Stimulated activated CD4-positive, alpha-beta T cell treated with anti-CD3 and anti-CD28 coated beads, Interleukin-1b, Interleukin-23, amount 100 ng/mL, for 48 hours (primary cell): ENCODE measurements at regions not wholly inside any gene's neighbourhood (a gene's known extent, or its start where the extent isn't known, plus 50 kb on each side); places are given as distances from the start of the nearest gene placed in this dataset.
"Not testable (repeated sequence)": the region's sequence is repeated elsewhere in the genome, so short reads cannot be mapped to it uniquely, and the experiment has no call there.

ENCODE experiments used
- DNase-seq: peaks from one replicate; pipeline ENCODE4 v3.0.0-alpha.2; 2020

DNA sequence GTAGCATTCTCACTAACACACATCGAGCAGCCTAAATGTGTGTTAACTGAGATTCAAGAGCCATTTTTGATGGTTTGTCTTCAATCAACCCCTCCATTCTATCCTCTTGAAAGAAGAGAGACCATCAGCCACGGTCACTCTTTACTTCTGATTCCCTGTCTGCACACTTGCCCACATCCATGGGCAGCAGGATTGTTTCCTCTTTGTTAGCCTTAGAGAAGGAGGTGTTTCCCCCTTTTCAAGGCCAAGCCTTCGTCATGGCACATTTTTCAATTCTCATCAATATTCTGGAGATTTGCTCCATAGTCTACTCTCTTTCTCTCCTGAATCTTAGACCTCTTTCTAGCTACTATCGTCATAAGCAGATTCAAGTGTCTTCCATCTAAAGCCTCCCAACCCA is 522.4 kb upstream of the NAALADL2 start:
- no peak for DNase-seq

DNA sequence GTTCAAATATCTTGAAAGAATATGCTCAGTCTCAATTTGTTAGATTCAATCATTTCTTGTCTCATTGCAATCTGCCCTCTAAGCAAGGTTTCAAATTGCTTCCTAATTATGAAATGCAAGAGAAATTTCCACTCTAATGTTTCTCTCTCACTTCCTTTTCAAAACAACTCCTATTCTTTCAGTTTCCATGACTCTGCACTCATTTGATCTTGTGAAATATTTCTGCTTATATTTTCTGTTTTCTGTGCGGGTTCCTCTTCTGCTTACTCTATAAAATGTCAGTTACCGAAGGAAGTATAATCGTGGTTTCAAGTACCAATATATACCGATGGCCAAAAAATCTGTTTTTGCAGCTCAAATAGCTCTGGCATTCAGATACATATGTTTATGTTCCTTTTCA is 521.9 kb upstream of the NAALADL2 start:
- DNase-seq: no peak

DNA sequence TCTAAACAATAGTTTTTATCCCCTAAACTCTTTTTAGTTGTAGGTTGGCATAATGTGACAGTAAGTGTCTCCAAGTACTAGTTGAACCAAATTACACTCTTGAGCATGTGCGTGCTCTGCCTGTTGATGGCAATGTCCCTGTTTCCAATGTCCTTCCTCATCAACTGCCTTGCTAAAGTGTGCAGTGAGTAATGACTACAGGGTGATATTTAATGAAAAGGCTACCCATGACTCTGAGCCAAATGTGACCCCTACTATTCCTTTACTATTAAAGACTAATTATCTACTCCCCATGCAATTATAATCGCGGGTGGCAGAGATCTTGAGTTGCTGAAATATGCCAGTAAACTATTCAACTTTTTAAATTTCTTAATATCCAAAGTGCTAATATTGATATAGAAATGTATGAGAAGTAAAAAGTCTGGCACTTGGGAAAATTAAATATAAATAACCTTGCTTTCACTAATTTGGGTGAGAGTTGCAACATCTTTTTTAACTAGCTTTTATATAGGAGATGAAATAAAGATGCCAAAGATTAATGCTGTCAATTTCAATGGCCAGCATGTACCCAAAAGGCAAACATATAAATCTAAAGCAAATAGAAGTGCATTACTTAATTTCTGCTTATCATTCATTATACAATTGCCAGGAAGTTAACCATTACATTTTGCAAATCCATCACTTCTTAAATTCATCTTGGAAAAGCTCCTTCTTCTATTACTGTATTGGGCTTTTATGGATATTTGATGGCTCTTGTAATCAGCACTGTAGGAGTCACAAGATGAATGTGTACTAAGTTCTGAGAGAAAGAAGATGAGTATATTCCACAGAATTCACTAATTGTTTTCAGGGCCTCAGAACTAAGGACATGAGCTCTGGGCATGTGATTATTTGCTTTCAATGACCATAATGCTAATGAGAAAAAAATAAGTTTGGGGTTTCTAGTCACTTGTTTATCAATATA is 518.2 kb upstream of the NAALADL2 start:
- no peak for DNase-seq

DNA sequence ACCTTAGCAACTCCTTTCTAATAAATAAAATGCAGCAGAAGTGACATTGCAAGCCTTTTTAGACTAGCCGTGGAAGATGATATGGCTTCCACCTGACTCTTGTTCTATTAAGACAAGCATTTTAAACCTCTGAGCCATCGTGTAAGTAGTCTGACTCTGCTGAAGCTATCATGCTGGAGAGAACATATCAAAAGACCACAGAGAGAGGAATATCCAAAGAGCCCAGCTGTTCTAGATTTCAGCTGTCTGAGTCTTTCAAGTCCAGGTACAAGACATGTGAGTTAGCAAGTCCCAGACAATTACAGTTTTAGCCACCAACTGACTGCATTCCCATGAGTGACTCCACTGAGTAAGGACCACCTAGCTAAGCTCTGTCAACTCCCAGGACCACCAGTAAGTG is 517.0 kb upstream of the NAALADL2 start:
- no peak for DNase-seq

DNA sequence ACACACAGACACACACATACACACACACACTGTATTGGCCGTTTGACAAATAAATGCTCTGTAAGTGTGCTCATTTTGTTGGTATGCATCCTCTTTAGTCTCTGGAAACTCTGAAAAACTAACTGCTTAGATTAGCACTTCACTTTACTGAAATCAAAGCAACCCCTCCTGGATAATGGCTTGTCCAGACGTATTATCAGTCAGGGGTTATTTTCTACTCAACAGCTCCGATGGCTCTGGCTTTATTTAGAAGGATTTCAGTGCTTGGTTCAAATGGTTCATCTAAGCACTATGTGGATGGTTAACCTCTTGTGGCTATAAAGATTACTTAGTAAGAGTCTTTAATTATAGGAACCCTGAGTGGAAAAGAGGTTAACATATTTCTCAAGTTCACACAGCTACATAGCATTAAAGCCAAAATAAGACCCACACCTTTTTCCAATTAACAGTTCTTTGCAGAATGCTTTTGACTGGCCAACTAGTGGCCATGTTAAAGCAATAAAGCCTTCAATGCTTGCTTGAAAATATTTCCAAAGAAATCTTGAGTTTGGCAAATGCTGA is 516.1 kb upstream of the NAALADL2 start:
- no peak for DNase-seq

DNA sequence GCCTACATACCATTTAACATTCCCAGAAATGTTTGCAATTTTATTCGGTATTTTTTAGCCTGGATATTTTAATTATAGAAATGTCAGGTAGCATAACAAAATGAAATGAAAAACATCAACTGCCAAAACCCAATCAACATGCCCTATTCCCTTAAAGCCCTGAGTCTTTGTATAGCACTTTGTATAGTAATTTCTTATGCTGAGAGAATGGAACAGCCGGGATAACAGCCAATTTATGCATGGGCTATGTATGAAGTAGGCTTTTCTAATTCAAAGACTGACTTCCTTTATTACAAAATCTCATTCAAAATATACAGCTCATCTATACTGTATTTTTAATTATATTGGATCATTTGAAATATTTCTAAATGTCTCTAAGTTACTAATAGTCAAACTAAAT is 513.0 kb upstream of the NAALADL2 start:
- no peak for DNase-seq

DNA sequence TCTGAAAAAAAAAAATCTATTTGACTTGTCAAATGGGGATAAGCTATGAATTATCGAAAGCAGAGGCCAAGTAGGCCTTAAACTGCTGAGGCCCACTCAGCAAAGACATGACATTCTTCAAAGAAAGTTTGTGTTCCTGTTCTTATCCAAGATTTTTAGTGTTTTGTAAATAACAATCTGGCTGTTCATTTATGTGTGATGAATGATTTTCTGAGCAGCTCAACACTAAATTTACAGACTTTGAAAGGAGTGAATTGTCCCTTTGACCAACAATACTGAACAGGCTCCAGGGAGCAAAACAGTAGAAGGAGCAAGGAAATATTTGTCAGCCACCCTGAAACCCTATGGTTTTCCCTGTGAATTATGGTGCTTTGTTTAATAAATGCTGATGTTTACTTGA is 512.6 kb upstream of the NAALADL2 start:
- DNase-seq: no peak

DNA sequence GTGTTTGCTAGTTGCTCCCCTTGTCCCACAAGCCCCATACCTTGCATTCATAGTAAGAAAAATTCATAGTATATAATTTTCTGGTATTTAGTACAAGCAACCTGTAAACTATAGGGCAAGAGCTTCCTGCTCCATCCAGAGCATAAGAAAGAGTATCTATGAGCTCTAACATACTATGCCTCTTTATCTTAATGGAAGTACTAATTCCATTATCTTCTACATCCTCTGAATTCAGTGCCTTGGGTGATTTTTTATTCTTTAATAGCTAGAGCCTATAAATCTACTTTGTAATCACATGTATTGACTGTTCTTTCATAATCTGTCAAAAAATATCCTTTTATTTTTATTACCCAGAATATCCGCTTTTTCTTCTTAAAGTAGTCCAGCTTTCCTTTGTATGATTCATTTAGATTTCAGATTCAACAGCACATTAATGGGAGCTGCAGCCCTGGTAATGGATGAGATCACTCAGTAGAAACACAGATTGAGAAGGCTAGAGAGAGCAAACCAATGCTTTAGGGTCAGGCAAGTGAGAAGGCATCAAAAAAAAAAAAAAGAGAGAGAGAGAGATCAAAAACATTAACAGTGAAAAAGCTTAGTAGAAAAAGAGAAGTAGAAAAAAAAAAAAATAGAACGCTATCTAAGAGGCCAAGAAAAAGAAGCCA is 511.5 kb upstream of the NAALADL2 start:
- DNase-seq: no peak

DNA sequence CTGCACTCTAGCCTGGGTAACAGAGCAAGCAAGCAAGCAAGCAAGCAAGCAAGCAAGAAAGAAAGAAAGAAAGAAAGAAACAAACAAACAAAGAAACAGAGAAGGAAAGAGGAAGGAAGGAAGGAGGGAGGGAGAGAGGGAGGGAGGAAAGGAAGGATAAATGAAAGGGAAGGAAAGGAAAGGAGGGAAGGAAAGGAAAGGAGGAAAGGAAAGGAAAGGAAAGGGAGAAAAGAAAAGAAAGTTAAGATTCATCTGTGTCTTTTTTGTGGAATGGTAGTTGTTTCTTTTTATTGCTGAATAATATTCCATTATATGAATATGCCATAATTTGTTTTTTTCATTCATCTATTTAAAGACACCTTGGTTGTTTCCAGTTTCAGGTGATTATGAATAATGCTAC is 506.9 kb upstream of the NAALADL2 start:
- no peak for DNase-seq

DNA sequence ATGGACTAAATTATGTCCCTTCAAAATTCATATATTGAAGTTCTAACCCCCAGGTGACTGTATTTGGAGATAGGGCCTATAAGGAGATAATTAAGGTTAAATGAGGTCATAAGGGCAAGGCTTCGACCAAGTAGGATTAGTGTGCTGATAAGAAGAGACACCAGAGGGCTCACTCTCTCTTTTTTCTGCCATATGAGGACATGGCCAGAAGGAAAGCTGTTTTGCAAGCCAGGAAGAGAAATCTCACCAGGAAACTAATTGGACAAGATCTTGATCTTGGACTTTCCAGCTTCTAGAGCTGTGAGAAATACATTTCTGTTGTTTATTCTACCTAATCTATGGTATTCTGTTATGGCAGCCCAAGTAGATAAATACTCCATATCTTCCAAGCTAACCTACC is 503.6 kb upstream of the NAALADL2 start:
- no peak for DNase-seq

DNA sequence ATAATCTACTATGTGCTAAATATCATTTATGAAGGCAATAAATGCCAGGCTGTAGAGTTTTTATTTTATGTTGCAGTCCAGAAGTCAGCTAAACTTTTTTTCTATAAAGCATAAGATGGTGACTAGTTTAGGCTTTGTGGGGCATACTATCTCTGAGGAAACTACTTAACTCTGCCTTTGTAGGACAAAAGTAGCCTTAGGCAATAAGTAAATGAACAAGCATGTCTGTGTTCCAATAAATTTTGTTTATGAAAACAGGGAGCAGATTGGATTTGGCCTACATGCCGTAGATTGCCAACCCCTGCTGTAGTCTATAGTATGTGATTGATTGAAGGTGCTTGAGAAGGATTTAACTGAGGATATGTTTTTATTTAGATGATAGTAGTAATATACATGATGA is 502.5 kb upstream of the NAALADL2 start:
- DNase-seq: no peak

DNA sequence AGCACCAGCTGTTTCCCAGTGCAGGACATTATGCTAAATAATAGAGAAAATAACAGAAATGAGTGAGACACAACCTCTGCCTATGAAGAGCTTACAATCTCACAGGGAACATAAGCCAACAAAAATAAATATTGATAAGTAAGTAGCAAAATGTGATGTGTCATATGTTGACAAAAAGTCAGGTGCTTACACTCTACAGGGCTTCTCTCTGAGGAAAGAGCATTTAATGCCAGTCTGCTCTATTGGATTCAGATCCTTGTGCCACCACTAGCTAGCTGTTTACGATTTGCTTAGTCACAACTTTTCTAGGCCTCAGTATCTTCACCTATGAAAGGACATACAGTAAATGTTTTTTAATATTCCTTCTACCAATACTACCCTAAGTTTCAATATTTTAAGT is 500.9 kb upstream of the NAALADL2 start:
- DNase-seq: no peak

DNA sequence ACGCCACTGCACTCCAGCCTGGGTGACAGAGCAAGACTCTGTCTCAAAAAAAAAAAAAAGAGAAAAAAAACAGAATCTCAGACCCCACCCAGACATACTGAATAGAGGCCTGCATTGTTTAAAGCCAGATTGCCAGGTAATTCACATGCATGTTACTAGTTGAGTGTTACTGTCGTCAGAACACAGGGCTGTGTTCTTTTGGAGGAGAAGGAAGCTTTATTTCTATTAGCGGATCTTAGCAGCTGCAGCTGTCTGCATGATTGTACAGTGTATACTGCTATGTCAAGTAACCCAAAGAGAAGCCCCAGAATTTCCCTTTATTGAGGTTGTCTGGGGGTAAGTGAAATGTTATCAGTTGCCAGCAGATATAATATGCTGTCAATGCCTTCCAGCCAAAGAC is 496.6 kb upstream of the NAALADL2 start:
- DNase-seq: no peak

DNA sequence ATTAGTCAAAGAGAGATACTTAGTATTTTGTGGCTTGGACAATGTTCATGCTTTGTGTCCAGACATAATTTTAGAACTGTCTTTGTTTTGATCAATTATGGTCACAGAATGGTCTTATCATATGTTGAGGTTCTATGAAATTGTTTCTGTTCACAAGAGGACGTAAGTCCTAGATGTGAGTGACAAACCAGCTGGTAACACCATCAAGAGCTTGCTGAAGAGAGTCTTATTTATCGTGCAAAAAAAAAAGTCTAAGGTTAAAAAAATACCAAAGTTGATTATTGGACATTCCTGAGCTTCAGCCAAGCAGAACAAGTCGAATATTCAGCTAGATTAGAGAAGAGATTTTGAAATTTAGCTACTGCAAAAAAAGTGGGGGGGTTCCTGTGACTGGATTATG is 495.9 kb upstream of the NAALADL2 start:
- no peak for DNase-seq

DNA sequence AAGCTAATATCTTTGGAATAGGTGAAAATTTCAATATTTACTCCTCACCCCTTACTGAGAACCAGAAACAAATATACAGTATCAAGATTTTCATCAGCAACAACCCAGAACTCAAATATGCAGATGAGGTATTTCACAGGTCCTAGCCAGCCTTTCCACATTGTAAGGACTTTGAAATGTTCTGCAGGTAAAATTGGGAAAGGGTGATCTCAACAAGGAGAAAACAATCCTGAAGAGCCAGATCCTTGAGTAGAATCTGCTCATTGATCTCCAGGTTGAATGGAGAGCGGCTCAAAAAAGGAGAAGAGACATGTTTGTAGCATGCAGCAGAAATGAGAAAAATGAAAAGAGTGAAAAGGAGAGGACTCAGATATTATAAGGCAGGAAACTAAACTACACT is 493.3 kb upstream of the NAALADL2 start:
- DNase-seq: no peak

DNA sequence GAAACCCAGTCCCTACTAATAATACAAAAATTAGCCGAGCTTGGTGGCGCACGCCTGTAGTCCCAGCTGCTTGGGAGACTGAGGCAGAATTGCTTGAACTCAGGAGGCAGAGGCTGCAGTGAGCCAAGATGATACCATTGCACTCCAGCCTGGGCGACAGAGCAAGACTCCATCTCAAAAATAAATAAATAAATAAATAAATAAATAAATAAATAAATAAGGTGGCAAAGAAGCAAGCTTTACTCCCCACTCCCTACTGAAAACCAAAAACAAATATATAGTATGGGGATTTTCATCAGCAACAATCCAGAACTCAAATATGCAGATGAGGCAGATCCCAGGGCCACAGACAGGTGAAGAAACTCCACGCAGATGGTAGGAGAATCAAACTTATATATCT is 492.2 kb upstream of the NAALADL2 start:
- not testable (repeated sequence) for DNase-seq

DNA sequence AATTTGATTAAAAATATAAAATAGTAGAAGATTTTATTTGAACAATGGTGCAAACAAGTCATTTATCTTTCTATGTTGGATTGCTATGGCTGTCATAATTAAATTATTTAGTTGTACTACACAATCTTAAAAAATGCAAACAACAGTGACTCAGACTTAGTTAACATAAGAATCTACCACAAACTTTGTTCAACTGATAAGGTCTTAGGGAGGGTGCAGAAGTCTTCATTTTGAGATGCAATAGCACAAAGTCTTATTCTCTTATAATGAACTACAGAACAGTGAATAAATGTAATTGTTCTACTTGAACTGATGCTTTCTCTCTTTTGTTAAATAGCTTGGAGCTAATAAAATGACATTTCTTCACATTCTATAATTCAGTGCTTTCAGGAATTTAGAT is 482.8 kb upstream of the NAALADL2 start:
- no peak for DNase-seq

DNA sequence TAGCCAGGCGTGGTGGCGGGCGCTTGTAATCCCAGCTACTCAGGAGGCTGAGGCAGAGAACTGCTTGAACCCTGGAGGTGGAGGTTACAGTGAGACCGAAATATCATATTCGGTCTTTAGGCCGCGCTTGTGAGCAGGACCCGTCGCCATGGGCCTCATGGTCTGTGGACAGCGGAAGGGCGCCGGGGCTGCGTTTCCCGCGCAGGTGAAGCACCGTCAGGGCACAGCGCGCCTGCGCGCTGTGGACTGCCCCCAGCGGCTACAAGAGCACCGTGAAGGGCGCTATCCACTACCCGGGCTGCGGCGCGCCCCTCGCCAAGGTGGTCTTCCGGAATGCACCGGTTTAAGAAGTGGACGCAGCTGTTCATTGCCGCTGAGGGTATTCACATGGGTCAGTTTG is 482.0 kb upstream of the NAALADL2 start:
- no peak for DNase-seq

DNA sequence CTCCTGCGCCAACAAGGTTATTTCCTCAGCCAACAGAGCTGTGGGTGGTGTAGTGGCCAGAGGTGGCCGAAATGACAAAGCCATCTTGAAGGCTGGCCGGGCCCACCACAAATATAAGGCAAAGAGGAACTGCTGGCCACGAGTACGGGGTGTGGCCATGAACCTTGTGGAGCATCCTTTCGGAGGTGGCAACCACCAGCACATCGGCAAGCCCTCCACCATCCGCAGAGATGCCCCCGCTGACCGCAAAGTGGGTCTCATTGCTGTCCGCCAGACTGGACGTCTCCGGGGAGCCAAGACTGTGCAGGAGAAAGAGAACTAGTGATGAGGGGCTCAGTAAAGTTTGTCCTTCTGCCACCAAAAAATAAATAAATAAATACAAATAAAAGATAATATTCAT is 481.4 kb upstream of the NAALADL2 start:
- DNase-seq: no peak

DNA sequence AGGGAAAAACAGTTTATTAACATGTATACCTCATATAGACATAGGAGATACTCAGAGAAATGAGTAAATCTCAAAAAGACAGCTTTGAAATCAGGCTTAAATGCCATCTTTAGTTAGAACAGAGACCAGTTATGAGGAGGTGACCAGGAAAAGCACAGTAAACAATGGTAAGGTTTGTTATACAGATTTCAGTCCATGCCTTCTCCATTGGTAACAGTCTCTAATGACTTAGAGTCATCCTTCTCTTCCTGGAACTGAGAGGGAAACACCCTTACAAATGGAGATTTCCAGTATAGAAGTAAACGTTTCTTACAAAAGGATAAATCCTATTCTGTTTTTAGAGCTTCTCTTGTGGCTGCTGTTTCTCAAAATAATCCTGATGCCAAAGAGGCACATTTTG is 476.3 kb upstream of the NAALADL2 start:
- DNase-seq: no peak

DNA sequence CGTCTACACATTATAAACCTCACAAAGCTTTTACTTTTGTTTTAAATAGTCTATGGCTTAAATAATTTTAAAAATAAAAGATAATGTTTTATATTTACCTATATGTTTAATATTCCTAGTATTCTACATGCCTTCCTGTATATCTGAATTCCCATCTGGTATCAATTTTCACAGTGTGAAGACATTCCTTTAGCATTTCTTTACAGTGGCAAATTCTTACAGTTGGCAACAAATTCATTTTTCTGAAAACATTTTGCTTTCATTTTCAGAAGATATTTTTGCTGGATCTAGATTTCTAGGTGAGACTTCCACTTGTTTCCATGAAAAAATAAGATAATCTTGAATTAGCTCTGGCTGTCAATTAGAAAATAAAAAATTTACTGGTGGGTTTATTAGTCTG is 471.4 kb upstream of the NAALADL2 start:
- DNase-seq: no peak

DNA sequence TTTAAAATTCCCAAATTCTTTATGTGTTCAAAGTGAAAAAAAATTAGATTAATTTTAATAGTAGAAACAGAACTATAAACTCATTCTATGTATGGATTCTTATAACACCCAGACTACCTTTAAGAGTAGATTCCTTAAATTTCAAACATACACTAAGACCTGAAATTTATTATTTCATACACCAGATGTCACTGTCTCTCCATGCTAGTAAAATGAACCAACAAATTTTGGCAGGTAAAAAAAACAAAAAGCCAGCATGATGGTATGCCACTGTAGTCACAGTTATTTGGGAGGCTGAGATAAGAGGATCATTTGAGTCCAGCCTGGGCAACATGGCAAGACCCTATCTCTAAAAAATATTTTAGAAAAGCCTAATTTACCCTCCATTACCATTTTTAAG is 461.3 kb upstream of the NAALADL2 start:
- no peak for DNase-seq

DNA sequence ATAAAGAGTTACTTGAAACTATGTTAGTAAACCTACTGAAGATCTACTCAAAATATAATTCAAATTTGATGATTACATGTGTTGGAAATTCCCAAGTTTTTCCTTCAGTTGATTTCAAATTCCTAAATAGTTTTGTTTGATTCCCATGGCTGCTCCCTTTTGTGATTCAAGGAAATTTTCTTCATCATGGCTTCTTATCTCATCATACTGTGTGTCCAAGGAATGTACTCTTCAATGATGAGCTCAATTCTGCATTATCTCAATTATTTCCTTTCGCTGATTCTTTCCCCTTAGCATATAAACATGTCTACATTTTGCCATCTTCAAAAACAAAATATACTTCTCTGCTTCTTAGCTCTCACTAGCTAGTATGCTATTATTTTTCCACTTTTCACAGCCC is 460.4 kb upstream of the NAALADL2 start:
- no peak for DNase-seq

DNA sequence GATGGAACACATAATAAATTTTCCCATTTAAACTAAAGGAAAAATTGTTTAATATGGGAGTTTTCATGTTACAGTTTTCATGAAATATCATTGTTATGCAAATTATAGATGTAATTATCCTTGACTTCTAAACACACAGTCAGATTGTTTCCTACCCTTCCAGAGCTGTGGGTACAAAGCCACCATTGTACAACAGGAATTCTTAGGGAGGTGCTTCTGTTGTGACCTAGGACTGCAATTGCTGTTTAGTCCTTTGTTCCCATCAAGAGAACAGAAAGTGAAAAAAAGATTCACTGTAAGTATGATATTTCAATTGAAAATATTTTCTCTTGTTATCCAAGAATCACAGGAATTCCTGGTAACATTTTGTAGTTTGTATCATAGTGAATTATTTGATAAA is 455.3 kb upstream of the NAALADL2 start:
- no peak for DNase-seq
